PC-3 (cell line): ENCODE measurements at regions not wholly inside any gene's neighbourhood (a gene's known extent, or its start where the extent isn't known, plus 50 kb on each side); places are given as distances from the start of the nearest gene placed in this dataset.

ENCODE experiments used
- CTCF ChIP-seq: fragments of 300-600 bp; sonication (generic); conservative IDR thresholded peaks from 2 replicates; pipeline ENCODE4 v1.5.1; 2017; ENCODE audit warnings: antibody characterized with exemption, low read depth, mild to moderate bottlenecking, low read length
- EZH2 ChIP-seq: fragments of 300-600 bp; sonication (generic); IDR thresholded peaks from one replicate; pipeline ENCODE4 v1.6.1; 2017; ENCODE audit warnings: antibody characterized with exemption, mild to moderate bottlenecking, low read length; ENCODE audit not compliant: unreplicated experiment

- TF ChIP-seq CTCF (no peak), EZH2 (no peak)
These were observed 395.6 kb downstream of the MCTP2 start for GRCh38 chr15:94626949-94627348.
